ENCODE measurements at regions not wholly inside any gene's neighbourhood (a gene's known extent, or its start where the extent isn't known, plus 50 kb on each side); places are given as distances from the start of the nearest gene placed in this dataset.

DNA sequence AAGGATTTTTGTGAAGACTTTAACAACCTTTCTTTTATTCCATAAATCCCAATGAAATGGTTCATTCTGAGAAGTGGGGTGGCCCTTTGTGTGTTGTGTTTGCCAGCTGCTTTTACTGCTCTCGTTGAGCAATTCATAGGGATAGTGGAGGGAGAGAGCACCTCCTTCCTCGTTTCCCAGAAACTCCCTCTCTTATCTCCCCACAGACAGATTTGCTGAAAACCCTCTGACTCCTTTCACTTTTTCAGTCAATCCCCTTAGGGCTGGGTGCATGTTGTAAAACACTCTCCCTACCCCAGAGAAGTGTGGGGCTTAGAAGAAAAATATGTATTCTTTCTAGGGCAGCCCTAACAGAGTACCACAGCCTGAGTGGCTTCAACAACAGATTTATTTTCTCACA, 557.2 kb upstream of the RGMA start:
- no peak overlapping the region for H3K4me3 Mint-ChIP-seq
- H3K4me1 Mint-ChIP-seq, result no peaks in the 10 kb centered on the region
- H3K27ac Mint-ChIP-seq, result no peak overlapping the region

DNA sequence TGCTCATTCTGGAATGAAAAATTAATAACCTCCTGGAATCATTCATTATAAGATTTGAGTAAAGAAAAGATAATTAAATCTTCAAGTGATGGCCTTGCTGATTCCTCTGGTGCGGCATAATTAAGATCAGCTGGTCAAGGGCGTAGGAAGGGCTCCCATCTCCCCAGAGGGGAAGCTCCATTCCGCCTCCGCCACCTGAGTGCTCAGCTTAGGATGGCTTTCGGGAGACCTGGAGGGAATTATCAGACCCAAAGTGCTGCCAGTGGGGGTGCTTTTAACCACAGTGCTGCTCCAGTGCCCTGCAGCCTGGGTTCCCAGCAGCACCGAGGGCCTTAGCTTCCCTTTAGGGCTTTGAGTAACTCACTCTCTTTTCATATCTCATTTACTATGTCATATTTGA, 556.6 kb upstream of the RGMA start:
- H3K4me3 Mint-ChIP-seq, result no peak overlapping the region
- H3K36me3 Mint-ChIP-seq, result no peaks in the 10 kb centered on the region
- no peaks in the 10 kb centered on the region for H3K4me1 Mint-ChIP-seq
- no peaks in the 10 kb centered on the region for H3K9me3 Mint-ChIP-seq
- H3K27ac Mint-ChIP-seq, result no peak overlapping the region
- no peaks in the 10 kb centered on the region for H3K27me3 Mint-ChIP-seq

More for the DNA sequence above, 557.2 kb upstream of the RGMA start:
- no peaks in the 10 kb centered on the region for H3K36me3 Mint-ChIP-seq
- no peaks in the 10 kb centered on the region for H3K27me3 Mint-ChIP-seq
- H3K9me3 Mint-ChIP-seq, result no peaks in the 10 kb centered on the region

DNA sequence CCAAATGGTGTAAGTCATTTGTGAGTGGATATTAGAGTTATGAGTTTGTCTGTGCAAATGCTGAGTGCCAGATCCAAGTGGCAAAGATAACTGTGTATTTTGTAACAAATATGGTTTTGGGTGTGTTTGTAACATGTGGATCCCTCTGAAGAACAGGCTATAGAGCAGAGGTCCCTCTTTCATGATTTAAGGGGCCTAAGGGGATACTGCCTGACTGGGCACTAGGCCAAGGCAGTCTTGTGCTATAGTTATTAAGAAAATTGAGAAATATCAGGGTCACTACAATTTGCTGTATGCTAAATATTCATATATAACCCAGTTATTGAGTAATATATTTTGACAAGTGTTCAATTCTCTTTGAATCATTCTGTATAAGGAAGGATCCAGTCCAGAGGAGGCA, 555.6 kb upstream of the RGMA start:
- Mint-ChIP-seq H3K27ac (no peak overlapping the region), H3K9me3 (no peaks in the 10 kb centered on the region), H3K27me3 (peaks cover 2% of the 10 kb centered on the region), H3K4me3 (no peak overlapping the region), H3K4me1 (no peaks in the 10 kb centered on the region), H3K36me3 (no peaks in the 10 kb centered on the region)

DNA sequence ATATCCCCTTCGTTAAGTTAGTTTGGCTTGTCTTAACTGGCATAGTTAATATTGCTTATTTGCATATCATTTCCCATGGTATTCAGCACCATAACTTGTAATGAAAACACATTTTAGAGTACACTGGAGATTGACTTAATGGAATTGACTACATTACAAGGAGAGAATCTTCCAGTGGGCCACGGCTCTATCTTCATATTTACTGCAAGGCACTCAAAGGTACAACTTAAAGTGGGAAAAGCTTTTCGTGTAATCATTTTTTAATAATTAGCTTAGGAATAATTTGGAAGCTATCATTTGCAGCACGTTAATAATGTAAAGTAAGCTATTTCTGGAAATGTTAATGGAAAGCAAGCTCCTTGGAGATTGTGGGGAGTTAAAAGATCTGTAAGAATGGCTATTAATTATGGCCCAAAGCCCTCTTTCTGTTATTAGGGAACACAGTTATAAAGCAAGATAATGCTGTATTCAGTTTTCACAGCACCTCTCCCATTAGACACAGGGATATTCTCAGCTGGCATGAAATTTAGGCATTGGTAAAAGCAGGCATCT, 551.5 kb upstream of the RGMA start:
- Mint-ChIP-seq H3K36me3 (no peaks in the 10 kb centered on the region), H3K4me3 (no peak overlapping the region), H3K4me1 (no peaks in the 10 kb centered on the region), H3K27me3 (peaks cover 5% of the 10 kb centered on the region), H3K27ac (no peak overlapping the region), H3K9me3 (peaks cover 10% of the 10 kb centered on the region)

DNA sequence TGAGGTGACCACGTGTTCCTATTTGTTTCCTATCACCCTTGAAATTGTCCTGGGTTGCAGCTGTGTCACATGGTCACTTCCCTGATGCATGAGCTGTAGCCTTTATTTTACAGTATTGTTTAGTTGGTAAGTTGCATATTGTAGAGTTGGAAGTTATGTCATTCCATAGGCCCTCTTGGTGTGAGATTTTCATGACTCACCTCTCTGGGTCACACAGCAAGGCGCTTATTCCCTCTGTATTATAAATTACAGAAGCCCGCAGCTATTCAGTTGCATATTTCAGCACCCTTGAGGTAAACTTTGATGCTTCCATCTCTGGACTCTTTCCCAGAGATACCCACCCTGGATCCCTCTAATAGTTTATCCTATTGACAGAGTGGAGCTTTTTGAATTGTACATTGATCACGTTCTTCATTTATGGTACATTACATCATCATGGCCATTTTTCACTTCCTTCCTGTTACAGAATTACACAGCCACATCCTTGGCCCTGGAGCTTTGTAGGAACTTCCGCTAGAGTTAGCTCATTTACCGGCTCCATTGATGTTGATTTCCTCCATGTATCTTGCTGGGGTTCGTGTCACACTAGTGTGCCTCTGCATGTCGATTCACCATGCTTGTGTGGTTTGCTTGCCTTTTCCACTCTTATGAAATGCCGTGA, 543.1 kb upstream of the RGMA start:
- H3K4me1 Mint-ChIP-seq, result no peaks in the 10 kb centered on the region
- no peak overlapping the region for H3K4me3 Mint-ChIP-seq
- H3K9me3 Mint-ChIP-seq, result peaks cover 9% of the 10 kb centered on the region
- peaks cover 10% of the 10 kb centered on the region for H3K27me3 Mint-ChIP-seq
- peak overlapping the region; percentile 62 for H3K27ac Mint-ChIP-seq
- no peaks in the 10 kb centered on the region for H3K36me3 Mint-ChIP-seq

DNA sequence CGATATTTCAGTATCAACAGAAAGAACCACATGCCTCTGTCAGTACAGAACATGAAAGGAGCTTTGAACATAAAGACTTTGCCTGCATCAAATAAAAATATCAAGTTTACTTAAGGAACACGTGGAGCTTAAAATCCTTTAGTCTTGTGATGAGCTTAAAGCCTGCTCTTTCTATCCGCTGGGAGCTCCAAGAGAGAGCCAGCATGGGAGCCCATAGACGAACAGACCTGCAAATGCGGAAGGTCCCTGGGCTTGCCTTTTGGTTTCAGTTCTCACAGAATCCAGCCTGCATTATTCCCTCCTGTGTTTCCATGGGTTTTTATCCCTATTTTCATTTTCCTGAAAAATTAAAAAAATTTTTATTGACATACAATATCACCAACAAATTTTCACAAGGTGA, 530.6 kb upstream of the RGMA start:
- H3K9me3 Mint-ChIP-seq, result no peaks in the 10 kb centered on the region
- no peak overlapping the region for H3K4me3 Mint-ChIP-seq
- peaks cover 11% of the 10 kb centered on the region for H3K27me3 Mint-ChIP-seq
- H3K36me3 Mint-ChIP-seq, result no peaks in the 10 kb centered on the region
- no peak overlapping the region for H3K27ac Mint-ChIP-seq
- no peaks in the 10 kb centered on the region for H3K4me1 Mint-ChIP-seq

DNA sequence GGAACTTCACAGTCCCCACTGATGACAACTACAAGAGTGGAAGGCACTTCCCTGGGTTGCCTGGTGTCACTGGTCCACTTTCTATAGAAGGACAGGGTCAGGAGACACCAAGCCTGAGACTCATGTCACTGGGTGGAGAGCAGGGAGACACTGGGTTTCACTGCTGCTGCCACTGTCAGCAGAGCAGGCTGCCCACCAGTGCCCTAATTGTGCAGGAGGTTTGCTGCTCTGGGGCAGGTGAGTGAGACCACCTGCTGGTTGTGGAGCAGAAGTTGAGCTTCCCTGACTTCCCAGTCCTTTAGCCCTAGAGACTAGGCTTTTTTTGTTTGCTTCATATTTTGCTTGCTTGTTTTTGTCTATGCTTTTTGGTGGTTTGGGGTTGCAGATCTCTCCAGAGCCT, 528.4 kb upstream of the RGMA start:
- Mint-ChIP-seq H3K27ac (no peak overlapping the region), H3K27me3 (peaks cover 9% of the 10 kb centered on the region), H3K4me3 (no peak overlapping the region), H3K9me3 (no peaks in the 10 kb centered on the region), H3K36me3 (no peaks in the 10 kb centered on the region), H3K4me1 (no peaks in the 10 kb centered on the region)

DNA sequence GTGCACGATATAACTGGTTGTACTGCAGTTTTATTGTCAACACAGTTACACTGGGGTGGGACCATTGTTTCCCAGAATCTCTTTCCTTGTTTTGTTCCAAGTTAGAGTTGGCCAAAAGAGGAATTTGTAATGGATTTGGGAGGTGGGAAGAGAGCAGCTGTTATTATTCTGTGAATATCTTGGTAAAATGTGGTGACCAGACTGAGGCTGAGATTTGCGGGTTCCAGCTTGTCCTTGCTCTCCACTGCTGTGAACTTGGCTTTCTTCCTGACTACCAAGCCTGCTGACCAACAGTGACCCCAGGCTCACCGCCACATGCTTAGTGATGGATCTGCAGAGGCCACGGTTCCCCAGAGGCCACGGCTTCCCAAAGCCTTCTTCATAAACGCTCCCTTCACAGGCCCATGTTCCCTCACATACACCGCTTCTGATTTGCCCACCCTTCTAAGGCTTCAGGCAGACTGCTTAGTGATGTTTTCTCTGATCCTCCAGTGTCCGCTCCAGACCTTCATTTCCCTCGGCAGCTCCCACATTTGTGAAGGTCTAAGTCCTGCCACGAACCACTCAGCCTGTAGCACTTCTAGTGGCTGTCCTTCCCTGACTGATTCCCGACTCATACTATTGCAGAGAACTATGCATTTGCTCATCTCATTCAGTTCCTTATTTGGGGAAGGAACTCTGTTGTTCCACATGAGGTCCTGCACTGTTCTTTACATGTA, 525.5 kb upstream of the RGMA start:
- H3K4me1 Mint-ChIP-seq, result no peaks in the 10 kb centered on the region
- H3K27me3 Mint-ChIP-seq, result peaks cover 4% of the 10 kb centered on the region
- no peaks in the 10 kb centered on the region for H3K36me3 Mint-ChIP-seq
- no peak overlapping the region for H3K4me3 Mint-ChIP-seq
- H3K27ac Mint-ChIP-seq, result no peak overlapping the region
- no peaks in the 10 kb centered on the region for H3K9me3 Mint-ChIP-seq

DNA sequence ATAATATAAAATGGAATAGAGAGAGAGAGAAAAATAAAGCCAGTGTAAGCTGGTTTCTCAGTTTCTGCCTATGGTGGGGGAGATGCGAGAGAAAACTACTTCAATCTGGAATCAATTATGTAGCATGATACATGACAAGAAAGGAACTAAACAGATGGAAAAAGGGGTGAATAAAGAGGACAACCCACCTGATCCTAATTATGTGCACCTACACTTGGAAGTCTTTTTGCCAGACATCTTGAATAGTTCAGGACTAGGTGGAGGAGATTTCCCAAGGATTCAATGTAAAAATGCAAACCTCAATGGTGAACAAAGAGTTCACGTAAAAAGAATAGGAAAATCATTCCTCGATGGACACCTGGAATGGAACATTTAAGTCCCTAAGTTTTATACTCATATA, 524.4 kb upstream of the RGMA start:
- Mint-ChIP-seq H3K36me3 (no peaks in the 10 kb centered on the region), H3K4me1 (no peaks in the 10 kb centered on the region), H3K27ac (no peak overlapping the region), H3K9me3 (no peaks in the 10 kb centered on the region), H3K4me3 (no peak overlapping the region), H3K27me3 (peaks cover 2% of the 10 kb centered on the region)

DNA sequence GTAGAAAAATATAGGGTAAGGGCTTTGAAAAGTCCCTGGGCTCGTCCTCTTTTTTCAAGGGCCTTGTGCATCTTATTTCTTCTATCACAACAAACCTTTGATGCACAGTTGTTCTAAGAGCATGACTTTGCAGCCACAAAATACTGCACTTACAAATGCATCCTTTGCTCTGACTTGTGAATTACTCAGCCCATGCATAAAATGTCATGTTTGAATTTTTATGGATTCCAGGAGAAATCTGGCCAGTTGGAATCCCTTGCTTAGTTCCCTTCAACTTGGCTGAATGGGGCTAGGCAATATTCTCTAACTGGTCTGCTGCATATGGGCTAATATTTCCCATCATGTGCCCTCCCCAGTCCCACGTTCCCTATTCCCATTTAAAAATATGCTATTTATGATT, 523.9 kb upstream of the RGMA start:
- Mint-ChIP-seq H3K36me3 (no peaks in the 10 kb centered on the region), H3K27me3 (peaks cover 2% of the 10 kb centered on the region), H3K4me3 (no peak overlapping the region), H3K4me1 (no peaks in the 10 kb centered on the region), H3K9me3 (no peaks in the 10 kb centered on the region), H3K27ac (no peak overlapping the region)

DNA sequence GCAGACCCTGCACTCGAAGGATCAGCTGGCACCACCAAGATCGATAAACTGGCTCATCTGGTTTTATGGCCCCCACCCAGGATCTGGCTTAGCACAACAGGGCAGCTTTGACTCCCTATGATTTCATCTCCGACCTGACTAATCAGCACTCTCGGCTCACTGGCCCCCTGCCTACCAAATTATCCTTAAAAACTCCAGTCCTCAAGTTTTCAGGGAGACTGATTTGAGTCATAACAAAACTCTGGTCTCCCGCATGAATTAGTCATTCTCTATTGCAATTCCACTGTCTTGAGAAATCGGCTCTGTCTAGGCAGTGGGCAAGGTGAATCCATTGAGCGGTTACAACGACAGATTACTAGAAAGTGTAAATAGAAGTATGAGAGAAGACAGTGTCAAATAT, 521.9 kb upstream of the RGMA start:
- H3K27me3 Mint-ChIP-seq, result no peaks in the 10 kb centered on the region

DNA sequence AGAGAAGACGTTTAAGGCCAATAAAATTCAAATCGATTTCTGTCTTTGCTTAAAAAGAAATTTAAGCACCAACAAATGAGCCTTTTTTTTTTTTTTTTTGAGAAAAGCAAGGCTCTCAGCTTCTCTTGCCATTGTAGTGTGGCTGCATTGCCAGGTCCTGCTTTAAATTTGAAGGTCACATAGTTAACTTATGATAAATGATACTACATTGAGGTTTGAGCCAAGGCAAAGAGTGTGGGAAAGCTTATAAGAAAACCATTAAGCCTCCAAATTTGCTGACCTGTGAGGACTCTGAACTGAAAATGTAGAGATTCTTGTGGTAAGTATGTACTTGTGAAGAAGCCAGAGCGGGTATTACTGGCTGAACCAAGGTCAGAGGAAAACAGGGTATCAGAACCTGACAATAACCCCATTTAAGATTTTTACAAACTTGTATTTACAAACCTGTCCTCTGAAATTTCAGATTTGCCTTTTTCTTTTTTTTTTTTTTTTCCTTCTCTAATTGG, 519.7 kb upstream of the RGMA start:
- no peak overlapping the region for H3K4me3 Mint-ChIP-seq
- no peaks in the 10 kb centered on the region for H3K9me3 Mint-ChIP-seq
- H3K27me3 Mint-ChIP-seq, result no peaks in the 10 kb centered on the region
- no peak overlapping the region for H3K27ac Mint-ChIP-seq
- no peaks in the 10 kb centered on the region for H3K4me1 Mint-ChIP-seq
- H3K36me3 Mint-ChIP-seq, result no peaks in the 10 kb centered on the region

More for the DNA sequence above, 521.9 kb upstream of the RGMA start:
- Mint-ChIP-seq H3K4me3 (no peak overlapping the region), H3K36me3 (no peaks in the 10 kb centered on the region), H3K9me3 (no peaks in the 10 kb centered on the region), H3K4me1 (no peaks in the 10 kb centered on the region), H3K27ac (no peak overlapping the region)

DNA sequence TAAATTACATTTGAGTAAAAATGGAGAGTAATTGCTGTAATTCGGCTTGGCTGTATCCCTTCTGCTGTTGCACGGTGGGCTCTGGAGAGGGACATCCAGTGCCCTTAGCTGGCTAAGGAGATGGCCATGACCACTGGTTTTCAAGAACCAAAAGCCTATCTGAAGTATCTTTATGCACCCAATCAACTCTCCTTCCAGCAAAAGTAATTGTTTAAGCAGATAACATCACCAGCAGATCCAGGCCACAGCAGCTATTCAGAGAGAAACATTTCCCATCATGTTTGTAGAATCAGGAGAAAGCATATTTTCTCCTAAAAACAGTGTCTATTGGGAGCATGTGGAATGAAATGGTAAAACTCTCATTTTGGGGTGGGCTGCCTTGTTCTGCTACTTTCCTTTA, 514.5 kb upstream of the RGMA start:
- Mint-ChIP-seq H3K4me3 (no peak overlapping the region), H3K36me3 (no peaks in the 10 kb centered on the region), H3K27me3 (peaks cover 5% of the 10 kb centered on the region), H3K27ac (no peak overlapping the region), H3K4me1 (no peaks in the 10 kb centered on the region), H3K9me3 (peaks cover 9% of the 10 kb centered on the region)

DNA sequence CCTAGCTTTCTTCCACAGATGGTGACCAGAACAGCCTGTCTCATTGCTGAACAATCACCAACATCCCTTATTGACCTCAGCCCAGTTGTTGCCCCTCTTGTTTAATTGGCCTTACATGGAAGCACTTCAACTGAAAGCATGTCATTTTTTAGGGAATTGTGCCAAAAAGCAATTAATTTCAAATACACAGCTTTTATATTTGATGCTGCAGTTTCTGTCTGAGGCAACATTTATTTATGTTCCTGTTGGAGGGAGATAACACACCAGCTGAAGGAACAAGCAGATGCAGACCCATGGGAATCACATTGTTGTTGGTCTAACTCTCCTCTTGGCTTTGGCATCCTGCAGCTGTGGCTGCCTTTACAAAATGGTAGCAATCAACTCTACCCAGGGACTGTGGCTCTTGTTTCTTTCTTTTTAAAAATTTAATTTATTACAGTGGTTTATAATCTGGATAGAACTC, 498.1 kb upstream of the RGMA start:
- Mint-ChIP-seq H3K36me3 (no peaks in the 10 kb centered on the region), H3K4me3 (no peak overlapping the region), H3K27ac (no peak overlapping the region), H3K9me3 (no peaks in the 10 kb centered on the region), H3K4me1 (no peaks in the 10 kb centered on the region), H3K27me3 (peaks cover 5% of the 10 kb centered on the region)

DNA sequence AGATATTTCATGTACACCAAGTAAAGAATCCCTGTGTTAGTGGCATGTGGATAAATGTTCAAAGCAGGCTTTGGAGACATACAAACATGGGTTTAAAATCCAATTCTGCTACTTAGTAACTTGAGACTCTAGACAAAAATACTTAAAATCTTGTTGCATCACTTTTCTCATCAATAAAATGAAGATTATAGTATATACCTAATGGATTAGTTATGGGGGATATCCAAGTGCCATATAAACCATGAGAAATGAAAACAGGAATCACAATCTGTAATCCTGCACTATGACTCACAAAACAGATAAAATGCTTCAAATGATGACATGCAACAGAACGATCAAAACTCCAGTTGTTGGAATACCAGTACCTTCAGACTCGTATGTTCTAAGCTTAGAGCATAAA, 496.0 kb upstream of the RGMA start:
- H3K27ac Mint-ChIP-seq, result no peak overlapping the region

DNA sequence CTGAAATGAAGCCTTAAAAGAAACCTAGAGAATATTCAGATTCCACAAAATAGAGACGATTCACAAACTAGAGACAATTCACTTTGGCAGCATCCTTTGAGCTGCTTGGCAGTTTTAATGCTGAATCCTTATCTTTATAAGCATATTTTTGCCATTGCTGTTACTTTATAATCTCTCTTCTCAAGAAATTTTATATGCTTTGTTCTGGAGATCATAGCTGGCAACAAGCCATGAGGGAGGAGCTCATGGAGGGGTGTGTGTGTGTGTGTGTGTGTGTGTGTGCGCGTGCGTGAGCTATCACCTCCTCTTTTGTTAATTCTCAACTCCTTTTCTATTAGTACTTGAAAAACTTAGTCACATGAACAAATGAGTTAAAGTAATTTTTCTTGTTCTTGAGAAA, 495.0 kb upstream of the RGMA start:
- H3K27ac Mint-ChIP-seq, result no peak overlapping the region
- peaks cover 5% of the 10 kb centered on the region for H3K27me3 Mint-ChIP-seq
- H3K36me3 Mint-ChIP-seq, result no peaks in the 10 kb centered on the region
- no peaks in the 10 kb centered on the region for H3K4me1 Mint-ChIP-seq
- peaks cover 12% of the 10 kb centered on the region for H3K9me3 Mint-ChIP-seq
- no peak overlapping the region for H3K4me3 Mint-ChIP-seq

More for the DNA sequence above, 496.0 kb upstream of the RGMA start:
- Mint-ChIP-seq H3K9me3 (peaks cover 6% of the 10 kb centered on the region), H3K27me3 (peaks cover 5% of the 10 kb centered on the region), H3K36me3 (no peaks in the 10 kb centered on the region), H3K4me3 (no peak overlapping the region), H3K4me1 (no peaks in the 10 kb centered on the region)
